Adrenal gland (tissue), 9 donors: ENCODE measurements at regions not wholly inside any gene's neighbourhood (a gene's known extent, or its start where the extent isn't known, plus 50 kb on each side); places are given as distances from the start of the nearest gene placed in this dataset.
"Not testable (repeated sequence)": the region's sequence is repeated elsewhere in the genome, so short reads cannot be mapped to it uniquely, and the experiment has no call there.

Source experiments
- DNase-seq, 7 donors: peaks; one replicate each; pipeline ENCODE4 v3.0.0-alpha.2; 2019 to 2020
- H3K27ac ChIP-seq, 5 donors: fragments of 200-600 bp; sonication (generic) in 4 of 5; 1 replicate in 3 of 5; 2 replicates in 2 of 5; pipeline versions ENCODE4 v1.5.1 to v1.8.0; 2016 to 2020; ENCODE audit warnings: mild to moderate bottlenecking in 1 of 5
- H3K27me3 ChIP-seq: fragments of 200-600 bp; 2 replicates; pipeline ENCODE4 v1.8.0; 2021
- H3K36me3 ChIP-seq, 2 donors: fragments of 200-600 bp; replicated peaks in 1 of 2; 1 replicate in 1 of 2; 2 replicates in 1 of 2; pipeline versions ENCODE4 v1.5.1 to v1.8.0; 2018 to 2022
- H3K4me1 ChIP-seq, 2 donors: fragments of 200-600 bp; replicated peaks in 1 of 2; 1 replicate in 1 of 2; 2 replicates in 1 of 2; pipeline versions ENCODE4 v1.5.1 to v1.8.0; 2018 to 2021
- H3K4me3 ChIP-seq, 4 donors: fragments of 200-600 bp; sonication (generic) in 3 of 4; one replicate each; pipeline ENCODE4 v1.5.1; 2016 to 2018
- H3K9me3 ChIP-seq, 3 donors: fragments of 200-600 bp; sonication (generic) in 1 of 3; replicated peaks in 1 of 3; 1 replicate in 2 of 3; 2 replicates in 1 of 3; pipeline versions ENCODE4 v1.5.1 to v1.8.0; 2016 to 2021
- POLR2A ChIP-seq, 2 donors: fragments of 450-650 bp; IDR thresholded peaks; one replicate each; pipeline ENCODE4 v1.6.1; 2017; ENCODE audit warnings: antibody characterized with exemption in 2 of 2, mild to moderate bottlenecking in 2 of 2, moderate library complexity in 1 of 2
- WGBS, 4 donors: extraction: QIAGEN DNeasy Blood & Tissue Kit in 2 of 4; methylation state at CpG; one replicate each; pipeline versions ENCODE4 v1.1.5 to v1.1.7; 2013 to 2017; 5-methylcytosine and 5-hydroxymethylcytosine counted together
- intact Hi-C, 2 donors: fragments of 100-400 bp; cut with DNase I; formaldehyde crosslinking; loops; one replicate each; pipeline versions ENCODE4 v1.14.1 to v1.15.0; 2022 to 2023
- TF ChIP-seq, protein P1 (sequence below), 6 experiments: fragments of 450-650 bp in 4 of 6; fragments of 200-600 bp in 2 of 6; sonication (generic) in 1 of 6; IDR thresholded peaks; 1 replicate in 5 of 6; 2 replicates in 1 of 6; pipeline versions ENCODE4 v1.5.1 to v1.8.0; 2016 to 2021; ENCODE audit warnings: antibody characterized with exemption in 6 of 6, mild to moderate bottlenecking in 2 of 6, moderate library complexity in 1 of 6
- donor health status: healthy with polysubstance abuse.
- donor health status: Bipolar disorder and iron deficiency.
- donor health status: DM: yes; HTN: yes; CAD: no.
- donor health status: DM: no; HTN: no; CAD: no.
- donor health status: DM: no; HTN: no; CAD: no.

DNA sequence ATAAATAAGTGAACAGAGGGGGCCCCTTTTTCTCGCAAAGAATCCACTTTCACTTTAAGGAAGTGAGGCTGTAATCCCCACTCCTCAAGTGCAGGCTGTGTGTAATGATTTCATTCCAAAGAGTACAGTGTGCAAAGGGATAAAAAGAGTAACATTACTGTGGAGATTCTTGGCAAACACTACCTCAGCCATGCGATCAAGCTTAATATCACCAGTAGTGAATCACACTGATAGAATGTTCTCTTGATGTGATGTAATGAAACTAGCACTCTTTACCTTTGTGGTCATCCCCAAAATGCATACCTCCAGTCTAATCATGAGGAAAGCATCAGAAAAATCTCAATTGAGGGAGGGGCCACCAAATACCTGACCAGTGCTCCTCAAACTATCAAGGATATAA, 246.1 kb upstream of the CHORDC1 start:
- intact Hi-C loops, result no loop called here
- 66 to 82% (median 80%) methylated on average over 2 of the region's 2 CpGs for WGBS, 4 donors
- H3K4me1 ChIP-seq, result no peaks in the 10 kb centered on the region
- TF ChIP-seq, protein P1, sequence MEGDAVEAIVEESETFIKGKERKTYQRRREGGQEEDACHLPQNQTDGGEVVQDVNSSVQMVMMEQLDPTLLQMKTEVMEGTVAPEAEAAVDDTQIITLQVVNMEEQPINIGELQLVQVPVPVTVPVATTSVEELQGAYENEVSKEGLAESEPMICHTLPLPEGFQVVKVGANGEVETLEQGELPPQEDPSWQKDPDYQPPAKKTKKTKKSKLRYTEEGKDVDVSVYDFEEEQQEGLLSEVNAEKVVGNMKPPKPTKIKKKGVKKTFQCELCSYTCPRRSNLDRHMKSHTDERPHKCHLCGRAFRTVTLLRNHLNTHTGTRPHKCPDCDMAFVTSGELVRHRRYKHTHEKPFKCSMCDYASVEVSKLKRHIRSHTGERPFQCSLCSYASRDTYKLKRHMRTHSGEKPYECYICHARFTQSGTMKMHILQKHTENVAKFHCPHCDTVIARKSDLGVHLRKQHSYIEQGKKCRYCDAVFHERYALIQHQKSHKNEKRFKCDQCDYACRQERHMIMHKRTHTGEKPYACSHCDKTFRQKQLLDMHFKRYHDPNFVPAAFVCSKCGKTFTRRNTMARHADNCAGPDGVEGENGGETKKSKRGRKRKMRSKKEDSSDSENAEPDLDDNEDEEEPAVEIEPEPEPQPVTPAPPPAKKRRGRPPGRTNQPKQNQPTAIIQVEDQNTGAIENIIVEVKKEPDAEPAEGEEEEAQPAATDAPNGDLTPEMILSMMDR (IDR thresholded peaks at IDR 0.05), result no peak
- no peak for TF ChIP-seq POLR2A (IDR thresholded peaks at IDR 0.05)
- no peaks in the 10 kb centered on the region for H3K27me3 ChIP-seq
- no peak overlapping the region for H3K4me3 ChIP-seq
- no peak for DNase-seq
- no peaks in the 10 kb centered on the region for H3K9me3 ChIP-seq
- no peak overlapping the region for H3K27ac ChIP-seq
- no peaks in the 10 kb centered on the region for H3K36me3 ChIP-seq

DNA sequence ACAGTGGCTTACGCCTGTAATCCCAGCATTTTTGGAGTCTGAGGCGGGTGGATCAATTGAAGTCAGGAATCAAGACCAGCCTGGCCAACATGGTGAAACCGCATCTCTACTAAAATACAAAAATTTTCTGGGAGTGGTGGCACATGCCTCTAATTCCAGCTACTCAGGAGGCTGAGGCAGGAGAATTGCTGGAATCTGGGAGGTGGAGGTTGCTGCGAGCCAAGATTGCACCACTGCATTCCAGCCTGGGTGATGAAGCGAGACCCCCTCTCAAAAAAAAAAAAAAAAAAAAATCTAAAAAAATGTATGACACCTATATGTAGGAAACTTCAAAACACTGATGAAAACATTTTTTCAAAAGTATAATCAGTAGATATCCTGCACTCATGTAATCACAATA, 242.7 kb upstream of the CHORDC1 start:
- DNase-seq, result no peak
- no peaks in the 10 kb centered on the region for H3K4me1 ChIP-seq
- no peaks in the 10 kb centered on the region for H3K9me3 ChIP-seq
- intact Hi-C loops, result no loop called here
- H3K36me3 ChIP-seq, result no peaks in the 10 kb centered on the region
- no peaks in the 10 kb centered on the region for H3K27me3 ChIP-seq
- no peak overlapping the region for H3K27ac ChIP-seq
- TF ChIP-seq, protein P1 (IDR thresholded peaks at IDR 0.05), result no peak
- no peak for TF ChIP-seq POLR2A (IDR thresholded peaks at IDR 0.05)
- no peak overlapping the region for H3K4me3 ChIP-seq
- 84 to 95% (median 90%) methylated on average over 5 of the region's 5 CpGs for WGBS, 4 donors

DNA sequence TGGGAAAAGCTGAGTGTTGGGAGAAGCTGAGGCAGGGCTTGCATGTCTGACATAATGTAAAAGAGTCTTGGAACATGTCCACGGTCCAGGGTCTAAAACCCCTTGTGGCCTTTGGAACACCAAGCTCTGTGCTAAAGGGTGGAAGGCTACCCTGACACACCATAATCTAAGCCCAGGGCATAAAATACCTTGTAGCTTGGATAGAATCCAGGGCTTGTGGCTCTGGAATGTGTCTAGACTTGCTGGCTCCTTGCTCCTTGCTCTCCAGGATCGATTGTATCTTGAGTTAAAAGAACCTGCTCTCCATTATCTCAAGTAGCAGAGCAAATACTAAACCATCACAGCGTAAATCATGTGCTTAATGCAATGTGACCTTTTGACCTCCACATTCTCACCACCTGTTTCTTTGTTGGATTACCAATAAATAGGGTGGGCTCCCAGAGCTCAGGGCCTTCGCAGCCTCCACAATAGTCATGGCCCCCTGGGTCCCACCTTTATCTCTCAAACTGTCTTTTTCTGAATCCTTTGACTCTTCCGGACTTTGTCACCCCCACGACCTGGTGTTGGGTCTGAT, 232.6 kb upstream of the CHORDC1 start:
- H3K4me1 ChIP-seq, H3K4me3 ChIP-seq, H3K27me3 ChIP-seq, intact Hi-C loops, DNase-seq, H3K36me3 ChIP-seq, H3K9me3 ChIP-seq, H3K27ac ChIP-seq: not testable (repeated sequence)
- WGBS, 4 donors, result 64 to 75% (median 73%) methylated on average over 6 of the region's 6 CpGs

DNA sequence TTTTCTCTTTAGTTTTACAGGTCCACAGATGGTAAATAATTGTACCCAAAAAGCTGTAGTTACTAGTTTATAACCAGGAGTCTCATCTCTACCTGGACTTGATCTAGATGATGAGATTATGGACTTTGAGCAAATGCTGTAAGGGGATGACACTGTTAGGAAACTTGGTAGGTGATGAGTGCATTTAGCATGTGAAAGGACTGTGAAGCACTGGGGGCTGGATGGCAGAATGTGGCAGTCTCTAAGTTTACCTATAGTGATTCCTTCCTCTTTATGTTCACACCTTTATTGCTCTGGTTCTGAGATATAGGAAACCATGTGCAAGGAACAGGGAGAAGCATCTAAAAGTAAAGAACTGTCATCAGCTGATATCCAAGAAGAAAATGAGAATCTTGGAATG, 230.7 kb upstream of the CHORDC1 start:
- Histone ChIP-seq H3K36me3 (no peaks in the 10 kb centered on the region), H3K27ac (no peak overlapping the region), H3K4me3 (no peak overlapping the region), H3K27me3 (no peaks in the 10 kb centered on the region), H3K4me1 (no peaks in the 10 kb centered on the region), H3K9me3 (no peaks in the 10 kb centered on the region)
- no peak for DNase-seq
- intact Hi-C loops, result no loop called here
- TF ChIP-seq, protein P1 (IDR thresholded peaks at IDR 0.05), result no peak
- TF ChIP-seq POLR2A (IDR thresholded peaks at IDR 0.05), result no peak

DNA sequence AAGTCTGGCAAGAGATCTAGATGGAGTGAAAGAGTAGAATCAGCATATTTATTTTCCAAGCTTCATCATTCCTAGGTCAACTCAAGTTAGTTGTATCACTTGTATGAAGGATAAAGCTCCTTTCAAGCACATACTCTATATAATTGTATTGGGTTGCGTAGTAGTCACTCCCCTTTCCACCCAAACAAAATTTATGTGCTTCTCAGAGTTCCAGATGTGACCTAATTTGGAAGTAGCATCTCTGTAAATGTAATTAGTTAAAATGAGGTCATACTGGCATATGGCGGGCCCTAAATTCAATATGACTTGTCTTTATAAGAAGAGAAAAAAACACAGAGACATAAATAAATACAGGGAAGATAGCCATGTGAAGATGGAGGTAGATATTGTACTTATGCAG, 226.8 kb upstream of the CHORDC1 start:
- intact Hi-C loops, result no loop called here
- Histone ChIP-seq H3K27me3 (no peaks in the 10 kb centered on the region), H3K36me3 (no peaks in the 10 kb centered on the region), H3K4me3 (no peak overlapping the region), H3K9me3 (no peaks in the 10 kb centered on the region), H3K27ac (no peak overlapping the region), H3K4me1 (no peaks in the 10 kb centered on the region)
- WGBS, 4 donors, result 78 to 92% (median 89%) methylated on average over 2 of the region's 2 CpGs
- no peak for TF ChIP-seq POLR2A (IDR thresholded peaks at IDR 0.05)
- TF ChIP-seq, protein P1 (IDR thresholded peaks at IDR 0.05), result no peak
- DNase-seq, result no peak
